IMR-90 (cell line): ENCODE measurements at regions not wholly inside any gene's neighbourhood (a gene's known extent, or its start where the extent isn't known, plus 50 kb on each side); places are given as distances from the start of the nearest gene placed in this dataset.

ENCODE experiments used
- ATAC-seq: fragments of 200-7000 bp; cut with Tn5 transposase; 2 replicates; pipeline ENCODE4 v1.9.1; 2020; ENCODE audit warnings: low read depth, mild to moderate bottlenecking, moderate library complexity
- BruUV-seq: library from RNA; stranded (reverse); fragments of 400-500 nt; replicated peaks from 2 replicates; lab custom pipeline; 2021; lab: Mats Ljungman, UMichigan
- CTCF ChIA-PET: fragments of 300-600 bp; formaldehyde crosslinking; extraction: SDS; loops from one replicate; lab custom pipeline; 2021; ENCODE audit warnings: antibody characterized with exemption; lab: Yijun Ruan, JAX
- POLR2A ChIA-PET: fragments of 300-600 bp; sonication (Branson Sonifier 250); formaldehyde crosslinking; loops from one replicate; lab custom pipeline; 2022; ENCODE audit warnings: antibody characterized with exemption; ENCODE audit not compliant: unreplicated experiment; lab: Charles Lee
- DNase-seq: peaks from one replicate; pipeline ENCODE4 v3.0.0; 2013
- H2AFZ ChIP-seq: replicated peaks from 2 replicates; pipeline ENCODE3; 2013; ENCODE audit warnings: low read length, mild to moderate bottlenecking; ENCODE audit not compliant: poor library complexity
- H2AK5ac ChIP-seq: 2 replicates; pipeline ENCODE4 v1.6.1; 2013; ENCODE audit warnings: low read depth, low read length, inconsistent platforms
- H2AK9ac ChIP-seq: replicated peaks from 2 replicates; pipeline ENCODE3; 2013; ENCODE audit warnings: mild to moderate bottlenecking, low read depth, low read length, moderate library complexity; ENCODE audit not compliant: poor library complexity
- H2BK120ac ChIP-seq: 2 replicates; pipeline ENCODE4 v1.6.1; 2013; ENCODE audit warnings: low read depth, low read length, inconsistent platforms
- H2BK15ac ChIP-seq: 3 replicates; pipeline ENCODE4 v1.6.1; 2013; ENCODE audit warnings: low read depth, low read length, inconsistent platforms
- H2BK20ac ChIP-seq: 2 replicates; pipeline ENCODE4 v1.6.1; 2013; ENCODE audit warnings: low read depth, mild to moderate bottlenecking, inconsistent platforms, low read length, moderate library complexity
- H2BK5ac ChIP-seq: 2 replicates; pipeline ENCODE4 v1.6.1; 2013; ENCODE audit warnings: mild to moderate bottlenecking, low read depth, low read length, inconsistent platforms; ENCODE audit not compliant: poor library complexity, severe bottlenecking
- H3K14ac ChIP-seq: replicated peaks from 2 replicates; pipeline ENCODE4 v1.6.1; 2013; ENCODE audit warnings: low read depth, low read length, inconsistent platforms
- H3K18ac ChIP-seq: 2 replicates; pipeline ENCODE4 v1.6.1; 2013; ENCODE audit warnings: low read depth, low read length, control low read depth
- H3K23ac ChIP-seq: 2 replicates; pipeline ENCODE4 v1.6.1; 2013; ENCODE audit warnings: low read depth, low read length, inconsistent platforms
- H3K27ac ChIP-seq: 2 replicates; pipeline ENCODE4 v1.5.1; 2013; ENCODE audit warnings: mild to moderate bottlenecking, control low read depth, low read length; ENCODE audit not compliant: insufficient read depth
- H3K27me3 ChIP-seq: 2 replicates; pipeline ENCODE4 v1.6.1; 2013; ENCODE audit warnings: low read length; ENCODE audit not compliant: control insufficient read depth, insufficient read depth
- H3K36me3 ChIP-seq: 2 replicates; pipeline ENCODE4 v1.6.1; 2013; ENCODE audit warnings: low read length, mixed read lengths; ENCODE audit not compliant: control insufficient read depth, insufficient read depth
- H3K4ac ChIP-seq: 2 replicates; pipeline ENCODE4 v1.6.1; 2013; ENCODE audit warnings: low read depth, low read length, inconsistent platforms
- H3K4me1 ChIP-seq: 2 replicates; pipeline ENCODE4 v1.6.1; 2013; ENCODE audit warnings: low read length, mixed read lengths; ENCODE audit not compliant: control insufficient read depth, insufficient read depth
- H3K4me2 ChIP-seq: 2 replicates; pipeline ENCODE4 v1.6.1; 2013; ENCODE audit warnings: low read depth, mild to moderate bottlenecking, control low read depth, low read length, moderate library complexity
- H3K4me3 ChIP-seq: 2 replicates; pipeline ENCODE4 v1.5.1; 2013; ENCODE audit warnings: low read depth, mild to moderate bottlenecking, control low read depth, low read length, moderate library complexity; ENCODE audit not compliant: insufficient read depth
- H3K56ac ChIP-seq: 2 replicates; pipeline ENCODE4 v1.6.1; 2013; ENCODE audit warnings: low read length, inconsistent platforms; ENCODE audit not compliant: insufficient read depth; ENCODE audit errors: extremely low read depth
- H3K79me1 ChIP-seq, 2 experiments: 2 replicates each; pipeline ENCODE4 v1.6.1; 2013; ENCODE audit warnings: low read length in 2 of 2, inconsistent platforms in 1 of 2, low read depth in 1 of 2
- H3K9ac ChIP-seq: 2 replicates; pipeline ENCODE4 v1.6.1; 2013; ENCODE audit warnings: low read depth, low read length, control low read depth
- H3K9me1 ChIP-seq: 2 replicates; pipeline ENCODE4 v1.6.1; 2013; ENCODE audit warnings: low read length, inconsistent platforms; ENCODE audit not compliant: insufficient read depth
- H3K9me3 ChIP-seq: 2 replicates; pipeline ENCODE4 v1.6.1; 2013; ENCODE audit warnings: low read length; ENCODE audit not compliant: control insufficient read depth, insufficient read depth
- H4K20me1 ChIP-seq: 2 replicates; pipeline ENCODE4 v1.6.1; 2013; ENCODE audit warnings: low read length, inconsistent platforms; ENCODE audit not compliant: insufficient read depth
- H4K5ac ChIP-seq: 2 replicates; pipeline ENCODE4 v1.6.1; 2013; ENCODE audit warnings: mild to moderate bottlenecking, low read depth, low read length, control low read depth
- H4K8ac ChIP-seq, 2 experiments: 2 replicates each; pipeline ENCODE4 v1.6.1; 2013; ENCODE audit warnings: low read depth in 2 of 2, low read length in 2 of 2, control low read depth in 1 of 2, inconsistent platforms in 1 of 2
- H4K91ac ChIP-seq: 2 replicates; pipeline ENCODE4 v1.6.1; 2013; ENCODE audit warnings: low read depth, low read length, inconsistent platforms; ENCODE audit not compliant: insufficient read depth
- MAZ ChIP-seq: IDR thresholded peaks from 2 replicates; pipeline ENCODE4 v1.6.1; 2012; ENCODE audit warnings: low read depth, mild to moderate bottlenecking, low read length, improper control_type of control experiment, moderate library complexity, borderline replicate concordance
- MXI1 ChIP-seq: IDR thresholded peaks from 2 replicates; pipeline ENCODE4 v1.6.1; 2012; ENCODE audit warnings: low read depth, mild to moderate bottlenecking, low read length, moderate library complexity, borderline replicate concordance
- RFX5 ChIP-seq: IDR thresholded peaks from 2 replicates; pipeline ENCODE4 v1.8.0; 2012; ENCODE audit warnings: low read depth, mild to moderate bottlenecking, low read length, moderate library complexity
- SMC3 ChIP-seq: fragments of 150-350 bp; IDR thresholded peaks from 2 replicates; pipeline ENCODE4 v1.6.1; 2016; ENCODE audit warnings: low read depth, mild to moderate bottlenecking, antibody characterized with exemption, low read length, moderate library complexity
- WGBS, 2 experiments: methylation state at CpG; one replicate each; pipeline versions ENCODE4 v1.1.5 to v1.1.7; 2013; ENCODE audit warnings: missing lambda C conversion rate in 2 of 2; ENCODE audit not compliant: insufficient read length in 1 of 2; ENCODE audit errors: extremely low coverage in 2 of 2; 5-methylcytosine and 5-hydroxymethylcytosine counted together
- dilution Hi-C: fragments of 300-500 bp; cut with HindIII; formaldehyde crosslinking; loops from one replicate; pipeline ENCODE4 v1.14.3; 2018; ENCODE audit warnings: low sequenced_read_pairs; ENCODE audit not compliant: unreplicated experiment
- in situ Hi-C: fragments of 300-500 bp; cut with MboI; formaldehyde crosslinking; loops from 3 replicates; pipeline ENCODE4 v1.14.3; 2019; ENCODE audit warnings: low sequenced_read_pairs, inconsistent platforms, mixed read lengths
- intact Hi-C: fragments of 100-400 bp; cut with micrococcal nuclease; formaldehyde crosslinking; loops from 2 replicates; pipeline ENCODE4 v1.10.0; 2022

DNA sequence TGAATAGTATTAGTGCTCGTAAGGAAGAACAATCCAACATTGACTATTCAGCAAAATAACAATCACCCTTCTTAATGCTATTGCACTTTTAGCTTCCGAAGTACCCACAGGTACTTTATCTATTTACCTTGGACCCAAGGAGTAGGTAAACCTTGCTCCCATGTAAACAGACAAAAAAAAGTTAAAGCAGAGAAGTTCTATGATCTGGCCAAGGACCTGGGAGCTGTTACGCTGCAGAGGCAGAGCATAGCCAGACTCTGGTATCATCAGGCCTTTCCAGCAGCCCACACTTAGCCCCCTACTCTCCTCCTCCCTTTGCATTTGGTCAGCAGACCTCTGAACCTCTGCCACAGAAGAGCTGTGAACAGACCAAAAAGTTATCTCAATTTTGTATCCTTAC is 130.3 kb upstream of the TPM1 start:
- Histone ChIP-seq H2AK9ac (no peak overlapping the region), H3K14ac (no peak overlapping the region), H2AFZ (no peak overlapping the region), H3K4me2 (no peak overlapping the region), H2AK5ac (no peak overlapping the region), H3K4me1 (peaks cover 3% of the 10 kb centered on the region; the same call in 1 of the 2 replicates), H3K79me1 (no peaks in the 10 kb centered on the region), H3K9me1 (no peaks in the 10 kb centered on the region), H3K4me3 (no peak overlapping the region), H3K27ac (no peak overlapping the region), H3K4ac (no peak overlapping the region), H3K56ac (no peak overlapping the region), H4K91ac (no peak overlapping the region), H2BK120ac (no peak overlapping the region), H4K20me1 (no peaks in the 10 kb centered on the region), H3K9me3 (no peaks in the 10 kb centered on the region), H3K36me3 (no peaks in the 10 kb centered on the region), H3K9ac (no peak overlapping the region), H4K5ac (no peak overlapping the region), H3K18ac (no peak overlapping the region), H3K23ac (no peak overlapping the region), H3K27me3 (no peaks in the 10 kb centered on the region), H4K8ac (no peak overlapping the region), H2BK20ac (no peak overlapping the region), H2BK15ac (no peak overlapping the region), H2BK5ac (no peak overlapping the region)
- DNase-seq (no peak), ATAC-seq (no peak)
- POLR2A ChIA-PET: no interaction called here
- intact Hi-C loops: no loop called here
- CTCF ChIA-PET: interaction anchor here (1.6 kb wide), 1 partner anchor 13 kb away, joined by 3 read pairs; no protein-coding TSS in a partner anchor
- dilution Hi-C loops: no loop called here
- TF ChIP-seq RFX5 (no peak), MAZ (no peak), SMC3 (no peak), MXI1 (no peak)
- no TSS peak for BruUV-seq
- 100% methylated on average over 1 of the region's 3 CpGs; no CpG with 5 or more reads in 1 of the 2 experiments for WGBS, 2 experiments
- in situ Hi-C loops: no loop called here
